ENCODE measurements at regions not wholly inside any gene's neighbourhood (a gene's known extent, or its start where the extent isn't known, plus 50 kb on each side); places are given as distances from the start of the nearest gene placed in this dataset.

DNA sequence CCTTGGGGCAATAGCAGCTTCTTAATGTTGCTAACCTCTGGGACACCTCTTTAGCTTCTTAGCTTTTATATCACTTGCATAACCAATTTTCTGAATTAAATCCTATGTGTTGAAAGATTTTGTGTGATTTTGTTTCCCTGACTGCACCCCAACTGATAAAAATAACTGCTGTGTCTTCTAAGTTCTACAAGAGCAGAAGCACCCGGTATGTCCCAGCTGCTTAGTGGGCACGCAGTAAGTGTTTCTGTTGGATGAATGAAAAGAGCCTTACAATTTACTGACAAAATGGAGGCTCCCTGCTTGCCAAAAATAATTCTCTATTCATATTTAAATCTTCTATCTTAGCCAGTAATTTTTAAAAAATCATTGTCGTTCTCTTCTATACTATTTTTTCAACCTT lies 53.1 kb upstream of the GALNT5 start:
- TF ChIP-seq, protein P1, sequence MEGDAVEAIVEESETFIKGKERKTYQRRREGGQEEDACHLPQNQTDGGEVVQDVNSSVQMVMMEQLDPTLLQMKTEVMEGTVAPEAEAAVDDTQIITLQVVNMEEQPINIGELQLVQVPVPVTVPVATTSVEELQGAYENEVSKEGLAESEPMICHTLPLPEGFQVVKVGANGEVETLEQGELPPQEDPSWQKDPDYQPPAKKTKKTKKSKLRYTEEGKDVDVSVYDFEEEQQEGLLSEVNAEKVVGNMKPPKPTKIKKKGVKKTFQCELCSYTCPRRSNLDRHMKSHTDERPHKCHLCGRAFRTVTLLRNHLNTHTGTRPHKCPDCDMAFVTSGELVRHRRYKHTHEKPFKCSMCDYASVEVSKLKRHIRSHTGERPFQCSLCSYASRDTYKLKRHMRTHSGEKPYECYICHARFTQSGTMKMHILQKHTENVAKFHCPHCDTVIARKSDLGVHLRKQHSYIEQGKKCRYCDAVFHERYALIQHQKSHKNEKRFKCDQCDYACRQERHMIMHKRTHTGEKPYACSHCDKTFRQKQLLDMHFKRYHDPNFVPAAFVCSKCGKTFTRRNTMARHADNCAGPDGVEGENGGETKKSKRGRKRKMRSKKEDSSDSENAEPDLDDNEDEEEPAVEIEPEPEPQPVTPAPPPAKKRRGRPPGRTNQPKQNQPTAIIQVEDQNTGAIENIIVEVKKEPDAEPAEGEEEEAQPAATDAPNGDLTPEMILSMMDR (IDR thresholded peaks at IDR 0.05; ENCODE audit: low read depth, low read length, missing control alignments) = no peak
- no peak overlapping the region for H3K27ac ChIP-seq
- in situ Hi-C loops (cut with HindIII; ENCODE audit: low pct_ligation_motif_present, low sequenced_read_pairs) = no loop called here

DNA sequence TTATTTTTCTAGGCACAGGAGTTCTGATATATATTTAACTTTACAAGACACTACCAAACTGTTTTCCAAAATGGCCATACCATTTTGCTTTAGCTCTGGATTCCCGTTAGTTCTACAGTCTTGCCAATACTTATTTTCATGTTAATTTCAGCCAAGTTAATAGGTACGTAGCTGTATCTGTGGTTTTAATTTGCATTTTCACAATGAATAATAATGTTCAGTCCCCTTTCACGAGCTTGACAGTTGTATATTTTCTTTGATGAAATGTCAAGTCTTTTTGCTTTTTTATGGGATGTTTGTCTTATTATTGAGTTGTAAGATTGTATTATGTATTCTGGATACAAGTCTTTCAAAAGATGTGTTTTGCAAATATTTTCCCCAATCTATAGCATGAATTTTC lies 50.6 kb upstream of the GALNT5 start:
- Histone ChIP-seq H3K4me3 (ENCODE audit: low read depth, low read length) (no peak overlapping the region), H3K36me3 (replicated peaks) (no peaks in the 10 kb centered on the region), H3K27ac (no peak overlapping the region), H3K27me3 (replicated peaks) (no peaks in the 10 kb centered on the region)
- no peak for DNase-seq
- TF ChIP-seq, protein P1 (IDR thresholded peaks at IDR 0.05; ENCODE audit: low read depth, low read length, missing control alignments) = no peak
- in situ Hi-C loops (cut with HindIII; ENCODE audit: low pct_ligation_motif_present, low sequenced_read_pairs) = no loop called here

More for the DNA sequence above, 53.1 kb upstream of the GALNT5 start:
- DNase-seq = no peak
- Histone ChIP-seq H3K27me3 (replicated peaks) (no peaks in the 10 kb centered on the region), H3K36me3 (replicated peaks) (no peaks in the 10 kb centered on the region), H3K4me3 (ENCODE audit: low read depth, low read length) (no peak overlapping the region)

Data from brain microvascular endothelial cell (primary cell).